GM19455 (cell line): ENCODE measurements at regions not wholly inside any gene's neighbourhood (a gene's known extent, or its start where the extent isn't known, plus 50 kb on each side); places are given as distances from the start of the nearest gene placed in this dataset.

Experiments used
- ATAC-seq: cut with Tn5 transposase; IDR thresholded peaks from one replicate; pipeline ENCODE4 v1.9.1; 2021; ENCODE audit not compliant: unreplicated experiment

DNA sequence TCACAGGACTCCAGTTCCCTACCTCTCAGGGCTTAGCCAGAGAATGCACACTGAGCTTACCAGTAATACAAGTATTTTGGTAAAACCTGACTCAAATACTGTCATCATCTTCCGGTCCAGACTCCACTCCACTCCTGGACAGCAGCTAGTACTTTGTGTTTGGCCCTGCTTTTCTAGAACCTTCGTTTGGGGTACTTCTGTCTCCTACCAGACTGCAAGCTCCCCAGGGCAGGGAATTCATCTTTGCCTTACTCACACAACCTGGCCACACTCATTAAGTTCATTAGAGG lies 108.9 kb upstream of the CDC42EP3 start:
- ATAC-seq: no peak

DNA sequence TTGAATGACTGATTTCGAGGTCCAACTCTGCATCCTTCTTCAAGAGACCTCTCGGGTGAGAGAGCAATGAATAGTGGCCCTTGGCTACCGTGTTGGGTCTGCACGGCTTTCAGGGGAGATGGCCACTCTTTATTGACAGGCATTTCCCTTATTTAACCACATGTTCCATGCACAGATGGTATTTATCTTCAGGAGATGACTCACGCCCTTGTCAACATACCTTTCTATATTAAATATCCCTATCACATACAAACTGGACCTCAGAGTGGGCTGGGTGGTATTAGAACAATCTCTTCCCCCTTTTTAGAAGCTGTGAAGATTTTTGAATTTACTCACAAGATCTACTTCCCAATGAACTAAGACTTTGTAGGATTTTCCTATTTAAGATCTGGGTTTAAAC lies 109.6 kb upstream of the CDC42EP3 start:
- ATAC-seq: no peak

DNA sequence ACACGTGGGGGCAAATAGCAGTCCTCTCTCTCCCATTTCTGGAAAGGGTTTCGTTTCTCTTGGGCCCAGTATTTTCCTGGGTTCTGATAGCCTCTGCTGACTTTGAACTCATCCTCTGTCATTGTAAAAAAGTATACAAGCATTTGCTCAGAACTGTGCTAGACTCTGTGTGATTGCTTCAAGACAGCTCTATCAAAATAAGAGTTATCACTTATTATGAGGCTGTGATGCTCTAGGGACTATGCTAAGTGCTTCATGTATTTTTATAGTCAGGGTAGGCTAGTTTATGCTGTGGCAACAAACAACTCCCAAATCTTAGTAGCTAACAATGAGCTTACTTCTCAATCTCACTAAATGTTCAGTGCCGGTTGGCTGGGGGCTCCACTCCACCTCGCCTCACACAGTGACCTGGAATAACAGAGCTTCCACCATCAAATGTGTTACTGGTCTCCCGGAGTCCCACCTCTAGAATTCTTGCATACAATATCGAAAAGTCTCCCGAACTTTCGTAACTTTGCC lies 110.8 kb upstream of the CDC42EP3 start:
- ATAC-seq: no peak

DNA sequence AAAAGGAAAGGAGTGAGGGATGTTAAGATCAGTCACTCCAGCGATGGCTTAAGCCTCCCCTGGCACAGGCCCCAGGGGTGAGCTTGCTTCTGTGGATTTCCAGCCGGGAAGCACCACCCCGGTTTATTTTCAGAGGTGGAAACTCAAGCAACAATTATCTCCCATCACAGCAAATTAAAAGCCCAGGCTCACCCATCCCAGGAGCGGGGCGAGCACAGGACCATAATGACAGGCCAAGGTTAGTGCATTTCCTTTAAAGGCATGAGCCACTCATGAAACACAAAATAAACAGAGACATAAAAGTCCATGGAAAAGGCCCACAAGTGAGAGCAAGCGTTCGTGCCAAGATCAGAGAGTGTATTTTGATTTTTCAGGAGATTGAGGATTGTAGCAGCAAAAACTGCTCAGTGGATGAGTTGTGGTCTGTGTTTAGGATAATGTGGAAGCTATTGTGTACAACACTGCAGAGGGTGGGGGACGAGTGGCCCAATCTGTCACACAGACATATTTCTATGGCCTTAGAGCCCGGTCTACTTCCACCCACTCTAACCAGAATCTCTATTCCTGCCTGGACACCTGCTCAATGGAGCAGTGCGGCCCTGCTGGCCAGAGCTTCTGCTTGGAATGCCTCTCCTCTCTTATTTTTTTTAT lies 111.4 kb upstream of the CDC42EP3 start:
- ATAC-seq: no peak

DNA sequence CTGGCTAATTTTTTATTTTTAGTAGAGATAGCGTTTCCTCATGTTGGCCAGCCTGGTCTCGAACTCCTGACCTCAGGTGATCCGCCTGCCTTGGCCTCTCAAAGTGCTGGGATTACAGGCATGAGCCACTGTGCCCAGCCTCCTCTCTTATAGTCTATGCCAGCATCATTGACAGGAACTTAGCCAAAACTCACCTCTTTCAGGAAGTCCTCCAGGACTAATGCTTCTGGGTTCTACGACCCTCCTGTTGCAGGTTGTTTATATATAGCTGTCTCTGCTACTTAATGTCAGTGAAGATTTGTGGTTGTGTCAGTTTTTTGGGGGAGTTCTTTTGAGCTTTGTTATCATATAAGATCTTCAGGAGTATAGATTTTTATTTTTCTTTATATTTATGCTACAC lies 112.1 kb upstream of the CDC42EP3 start:
- no peak for ATAC-seq

DNA sequence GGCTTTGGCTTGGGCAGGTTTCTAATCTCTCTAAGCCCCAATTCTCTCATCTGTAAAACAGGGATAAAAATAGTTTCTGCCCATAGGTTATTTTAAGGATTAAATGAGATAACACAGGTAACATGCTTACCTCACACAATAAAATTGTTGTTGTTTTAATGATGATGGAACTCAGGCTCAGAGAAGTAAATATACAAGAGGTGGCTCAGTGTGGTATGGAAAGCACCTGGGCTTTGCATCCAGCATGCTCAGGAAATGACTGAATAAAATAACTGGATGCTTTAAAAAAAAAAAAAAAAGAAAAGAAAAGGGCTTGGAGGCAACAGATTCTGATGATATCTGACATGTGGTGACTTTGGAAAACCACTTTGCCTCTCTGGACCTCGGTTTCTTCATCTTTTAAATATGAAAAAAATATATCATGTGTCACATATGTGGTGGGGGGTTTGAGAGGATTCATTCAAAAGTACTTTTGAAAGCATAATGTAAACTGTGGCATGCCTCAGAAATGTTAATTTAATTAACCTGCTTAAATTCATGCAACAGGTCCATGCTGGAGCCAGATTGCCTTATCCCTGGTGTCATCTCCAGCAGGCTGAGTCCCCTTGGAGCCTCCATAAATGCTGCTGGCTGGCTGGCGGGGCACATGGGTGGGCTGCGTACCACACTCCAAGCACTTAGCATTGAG lies 112.8 kb upstream of the CDC42EP3 start:
- no peak for ATAC-seq

DNA sequence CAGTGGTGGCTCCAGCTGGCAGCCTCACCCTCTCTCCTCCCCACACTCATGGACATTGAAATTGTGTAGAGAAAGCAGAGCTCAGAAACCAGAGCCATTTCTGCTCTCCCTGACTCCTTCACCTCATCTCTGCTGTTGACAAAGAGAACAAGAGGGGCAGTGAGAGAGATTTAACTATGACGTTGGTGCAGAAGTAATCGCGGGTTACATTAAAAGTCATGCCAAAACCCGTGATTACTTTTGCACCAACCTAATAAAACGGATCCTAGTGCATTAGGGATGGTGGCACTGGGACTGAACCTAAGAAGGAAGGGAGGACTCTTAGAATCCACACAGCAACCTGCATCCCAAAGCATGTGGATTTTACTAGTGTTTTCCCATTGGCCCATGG lies 113.3 kb upstream of the CDC42EP3 start:
- no peak for ATAC-seq

DNA sequence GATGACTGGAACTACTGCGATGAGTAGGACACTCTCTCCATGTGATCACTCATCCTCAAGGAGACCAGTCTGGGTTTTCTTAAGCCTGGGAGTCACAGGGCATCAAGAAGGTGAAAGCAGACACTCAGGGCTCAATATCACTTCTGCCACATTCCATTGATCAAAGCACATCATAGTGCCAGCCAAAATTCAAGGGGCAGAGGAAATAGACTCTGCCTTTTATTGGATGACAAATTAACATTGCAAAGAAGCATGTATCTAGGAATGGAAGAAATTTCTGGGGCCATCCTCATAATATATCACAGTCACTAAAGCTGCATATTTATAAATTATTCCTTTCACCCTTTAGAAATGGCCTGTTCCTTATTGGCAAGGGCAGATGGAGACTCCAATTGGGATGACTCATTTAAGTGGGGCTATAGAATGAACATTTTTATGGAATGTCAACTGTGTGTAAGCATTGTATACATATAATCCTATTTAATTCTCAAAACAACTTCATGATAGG lies 114.8 kb upstream of the CDC42EP3 start:
- ATAC-seq: no peak

DNA sequence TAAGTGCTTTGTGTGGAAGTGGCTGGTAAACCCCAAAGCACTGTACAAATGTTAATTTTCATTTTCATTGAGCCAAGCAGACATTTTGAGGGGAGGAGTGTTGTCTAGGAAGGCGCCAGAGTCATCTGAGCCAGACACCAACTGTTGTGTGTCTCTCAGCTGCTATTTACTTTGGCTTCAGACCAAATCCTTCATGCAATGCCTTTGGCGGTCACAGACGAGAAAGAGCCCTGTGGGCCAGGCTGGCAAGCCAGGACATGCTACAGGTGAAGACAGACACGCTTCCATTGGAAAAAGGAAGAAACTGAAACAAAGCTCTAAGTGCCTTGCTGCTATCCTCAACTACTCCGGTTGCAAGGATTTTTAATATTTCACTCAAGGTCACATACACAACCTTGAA lies 115.4 kb upstream of the CDC42EP3 start:
- no peak for ATAC-seq

DNA sequence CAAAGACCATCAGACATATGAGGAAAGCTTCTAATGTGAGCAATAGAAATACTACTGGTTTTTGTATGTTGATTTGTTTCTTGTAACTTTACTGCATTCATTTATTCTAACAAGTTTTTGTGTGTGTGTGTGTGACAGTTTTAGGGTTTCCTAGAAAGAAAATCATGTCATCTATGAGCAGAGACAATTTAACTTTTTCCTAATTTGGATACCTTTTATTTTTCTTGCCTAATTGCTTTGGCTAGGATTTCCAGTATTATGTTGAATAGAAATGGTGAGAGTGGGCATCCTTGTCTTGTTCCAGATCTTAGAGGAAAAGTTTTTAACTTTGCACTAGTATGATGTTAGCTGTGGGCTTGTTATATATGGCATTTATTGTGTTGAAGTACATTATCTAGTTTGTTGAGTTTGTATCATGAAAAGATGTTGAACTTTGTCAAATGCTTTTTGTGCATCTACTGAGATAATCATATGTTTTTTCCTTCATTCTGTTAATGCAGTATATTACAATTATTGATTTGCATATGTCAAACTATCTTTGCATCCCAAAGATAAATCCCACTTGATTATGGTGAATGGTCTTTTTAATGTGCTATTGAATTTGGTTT lies 117.3 kb upstream of the CDC42EP3 start:
- ATAC-seq: no peak

DNA sequence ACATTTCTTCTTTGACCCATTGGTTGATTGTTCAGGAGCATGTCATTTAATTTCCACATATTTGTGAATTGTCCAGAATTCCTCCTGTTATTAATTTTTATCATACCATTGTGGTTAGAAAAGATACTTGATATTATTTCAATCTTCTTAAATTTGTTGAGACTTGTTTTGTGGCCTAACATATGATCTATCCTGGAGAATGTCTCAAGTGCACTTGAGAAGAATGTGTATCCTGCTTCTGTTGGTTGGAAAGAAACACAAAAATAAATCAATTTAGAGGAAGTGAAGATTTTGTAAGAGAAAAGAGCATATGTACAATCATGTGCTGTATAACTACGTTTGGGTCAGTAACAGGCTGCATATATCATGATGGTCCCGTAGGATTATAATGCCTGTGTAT lies 118.6 kb upstream of the CDC42EP3 start:
- ATAC-seq: no peak

DNA sequence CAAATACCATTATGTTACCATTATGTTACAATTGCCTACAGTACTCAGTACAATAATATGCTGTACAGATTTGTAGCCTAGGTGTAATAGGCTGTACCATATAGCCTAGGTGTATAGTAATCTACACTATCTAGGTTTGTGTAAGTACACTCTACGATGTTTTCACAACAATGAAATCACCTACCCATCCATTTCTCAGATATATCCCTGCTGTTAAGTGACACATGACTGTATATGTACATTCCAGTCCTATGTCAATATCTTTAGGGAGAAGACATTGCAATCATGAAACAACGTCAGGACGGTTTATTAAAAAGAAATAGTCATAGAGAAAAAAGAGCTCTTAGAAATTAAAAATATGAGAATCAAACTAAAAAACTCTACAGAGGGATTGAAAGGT lies 119.0 kb upstream of the CDC42EP3 start:
- ATAC-seq: no peak

DNA sequence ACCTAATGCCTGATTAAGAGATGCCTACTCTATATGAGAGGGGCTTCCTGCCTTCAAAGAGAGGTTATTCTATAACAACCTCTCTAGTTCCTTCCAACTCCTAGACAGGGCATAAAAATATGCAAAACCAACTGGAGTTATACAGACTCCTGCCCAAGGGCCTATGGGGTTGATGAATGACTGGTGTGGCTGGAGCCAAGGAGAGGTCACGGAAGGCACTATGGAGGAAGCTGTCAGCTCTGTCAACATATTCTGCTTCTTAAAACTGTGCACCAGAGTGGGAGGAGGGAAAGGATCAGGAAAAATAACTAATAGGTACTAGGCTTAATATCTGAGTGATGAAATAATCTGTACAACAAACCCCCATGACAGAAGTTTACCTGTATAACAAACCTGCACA lies 120.9 kb upstream of the CDC42EP3 start:
- no peak for ATAC-seq

DNA sequence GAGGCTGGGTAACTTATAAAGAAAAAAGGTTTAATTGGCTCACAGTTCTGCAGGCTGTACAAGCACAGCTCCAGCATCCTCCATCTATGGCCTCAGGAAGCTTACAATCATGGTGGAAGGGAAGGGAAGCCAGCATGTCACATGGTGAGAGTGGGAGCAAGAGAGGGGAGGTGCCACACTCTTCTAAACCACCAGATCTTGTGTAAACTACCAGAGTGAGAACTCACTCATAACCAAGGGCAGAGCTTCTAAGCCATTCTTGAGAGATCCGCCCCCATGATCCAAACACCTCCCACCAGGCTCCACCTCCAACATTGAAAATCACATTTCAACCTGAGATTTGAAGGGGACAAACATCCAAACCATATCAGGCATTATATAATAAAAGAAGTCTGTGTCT lies 121.6 kb upstream of the CDC42EP3 start:
- ATAC-seq: no peak

DNA sequence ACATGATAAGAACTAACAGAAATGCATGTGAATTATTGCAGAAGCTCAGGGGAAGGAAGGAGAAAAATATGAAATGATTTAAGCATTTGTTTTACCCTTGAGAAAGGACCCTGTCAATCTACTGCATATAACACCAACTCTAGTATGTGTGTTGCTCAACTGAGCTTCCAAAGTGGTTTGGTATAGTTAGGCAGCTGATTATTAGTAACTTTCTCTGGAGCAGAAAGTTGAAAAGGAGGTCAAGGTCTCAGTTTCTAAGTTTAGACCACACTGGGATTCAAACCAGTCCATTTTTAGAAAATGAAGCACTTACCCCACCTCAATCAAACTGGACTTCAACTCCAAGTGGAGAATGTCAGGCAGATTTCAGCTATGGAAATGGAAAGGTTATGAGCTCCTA lies 123.3 kb upstream of the CDC42EP3 start:
- ATAC-seq: no peak

DNA sequence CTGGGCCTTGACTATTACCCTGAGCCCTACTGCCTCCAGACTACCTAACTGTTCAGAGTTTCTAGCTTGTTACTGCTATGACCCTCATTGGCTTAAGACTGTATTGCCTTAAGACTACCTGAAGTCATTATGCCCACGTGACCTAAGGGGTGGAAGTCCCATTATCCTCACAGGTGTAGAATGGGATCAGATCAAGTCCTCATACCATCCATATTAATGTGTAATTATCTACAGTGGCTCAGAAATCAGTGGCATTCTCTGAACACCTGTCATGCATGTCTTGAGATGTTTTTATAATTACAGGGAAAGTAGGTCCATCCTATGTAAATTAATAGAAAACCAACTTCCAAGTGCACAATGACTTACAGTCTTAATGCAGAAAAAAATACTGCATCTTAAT lies 124.0 kb upstream of the CDC42EP3 start:
- no peak for ATAC-seq

DNA sequence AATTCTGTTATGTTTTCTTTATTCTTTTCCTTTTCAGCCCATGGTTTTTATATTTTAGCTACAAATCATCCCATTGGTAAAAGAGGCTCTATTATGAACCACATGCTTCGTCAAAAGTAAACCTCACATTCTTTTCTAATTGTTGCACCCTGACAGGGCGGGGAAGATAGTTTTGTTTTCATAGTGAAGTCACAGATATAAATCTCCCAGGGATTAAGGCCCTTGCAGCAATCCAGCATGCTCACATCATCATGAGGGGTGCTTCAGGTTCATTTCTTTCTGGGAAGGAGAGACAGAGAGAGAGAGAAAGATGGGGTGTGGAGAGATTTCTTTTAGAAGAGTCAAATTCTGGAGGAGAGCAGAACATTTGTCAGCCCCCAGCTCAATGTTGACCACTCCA lies 124.5 kb upstream of the CDC42EP3 start:
- no peak for ATAC-seq

DNA sequence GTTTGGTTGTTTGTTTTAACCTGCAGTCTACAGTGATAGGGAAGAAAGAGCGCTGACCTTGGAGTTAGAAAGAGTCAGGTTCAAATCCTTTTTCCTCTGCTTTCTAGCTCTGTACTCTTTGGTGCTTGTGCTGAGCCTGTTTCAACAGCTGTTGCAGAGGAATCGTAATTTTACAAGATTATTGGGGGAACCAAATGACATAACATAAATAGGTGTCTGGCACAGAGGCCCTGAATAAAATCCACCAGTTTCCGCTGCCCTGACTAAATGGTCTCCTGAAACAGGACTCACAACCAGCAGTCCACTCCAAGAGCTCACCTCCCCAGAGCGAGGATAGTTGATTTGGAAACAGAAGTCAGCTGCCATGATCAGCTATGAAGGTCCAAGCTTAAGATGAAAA lies 125.0 kb upstream of the CDC42EP3 start:
- no peak for ATAC-seq

DNA sequence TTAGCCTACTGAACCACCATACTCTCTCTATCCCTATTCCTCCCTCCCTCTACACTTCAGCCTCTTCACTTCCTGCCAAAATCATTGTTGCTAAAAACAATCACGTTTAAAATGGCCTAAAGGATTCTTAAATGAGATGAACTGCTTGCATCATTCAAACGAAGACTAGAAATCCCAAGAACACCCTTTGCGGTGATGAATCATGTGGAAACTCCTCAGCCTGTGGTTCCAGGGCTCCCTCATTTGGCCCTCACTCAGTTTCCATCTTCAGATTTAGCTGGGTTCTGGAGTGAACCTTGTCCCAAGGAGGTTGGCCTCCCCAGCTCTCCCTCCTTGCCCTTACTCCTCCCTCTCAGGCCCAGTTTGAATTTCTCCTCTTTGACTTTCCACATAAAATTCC lies 125.6 kb upstream of the CDC42EP3 start:
- ATAC-seq: no peak

DNA sequence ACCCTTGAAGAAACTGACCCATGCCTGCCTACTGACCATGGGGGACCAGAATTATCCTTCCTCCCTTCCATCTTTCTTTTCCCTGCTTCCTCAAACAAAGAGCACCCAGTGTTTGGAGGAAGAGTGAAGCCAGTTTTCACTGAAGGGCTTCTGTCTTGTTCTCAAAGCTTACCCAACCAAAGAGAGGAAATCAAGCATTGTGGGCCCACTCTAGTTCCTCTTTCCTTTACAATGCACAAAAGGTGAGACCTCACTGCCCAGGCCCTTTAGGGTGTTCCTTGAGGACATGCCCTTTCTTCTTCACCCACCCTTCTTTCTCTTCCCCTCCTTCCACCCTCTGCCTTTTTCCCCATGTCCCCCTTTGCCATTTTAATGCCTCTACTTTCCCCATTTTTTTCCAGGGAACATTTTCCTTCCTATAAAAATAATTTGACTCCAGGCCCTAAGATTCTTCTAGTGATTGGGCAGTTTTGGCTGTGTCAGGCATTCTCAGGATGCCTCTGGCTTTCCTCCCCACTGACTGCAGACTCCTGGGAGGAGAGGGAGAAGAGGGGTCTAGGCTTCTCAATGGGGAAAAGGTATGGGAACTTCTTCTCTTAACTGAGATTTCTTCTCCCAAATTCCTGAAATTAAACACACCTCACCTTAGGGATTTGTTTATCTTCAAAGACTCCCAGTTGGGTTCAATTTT lies 126.6 kb upstream of the RMDN2 start:
- ATAC-seq: no peak

DNA sequence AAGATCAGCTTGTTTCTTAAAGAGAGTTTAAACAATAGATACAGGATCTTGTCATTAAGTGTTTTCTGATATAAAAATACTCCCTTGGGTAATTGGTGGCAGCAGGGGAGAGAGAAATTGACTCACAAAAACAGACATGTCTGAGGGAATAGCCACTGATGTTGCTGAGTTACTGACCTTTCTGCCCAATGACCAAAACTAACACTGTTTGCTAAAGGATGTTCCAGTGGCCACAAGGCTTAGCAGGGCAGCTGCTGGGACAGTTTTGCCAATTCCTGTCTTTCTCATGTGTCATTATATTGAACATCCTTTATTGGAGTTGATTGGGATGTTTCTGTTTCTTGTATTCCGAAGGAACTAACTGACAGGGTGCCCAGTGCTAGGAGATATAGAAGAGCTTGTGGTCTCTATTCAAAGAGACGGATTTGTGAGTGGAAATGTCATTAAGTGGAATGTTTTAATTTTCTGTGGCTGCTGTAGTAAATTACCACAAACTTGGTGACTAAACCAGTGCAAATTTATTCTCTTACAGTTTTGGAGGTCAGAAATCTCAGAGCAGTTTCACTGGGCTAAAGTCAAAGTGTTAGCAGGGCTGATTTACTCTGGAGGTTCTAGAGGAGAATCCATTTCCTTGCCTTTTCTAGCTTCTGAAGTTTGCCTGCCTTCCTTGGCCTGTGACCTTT lies 124.8 kb upstream of the RMDN2 start:
- ATAC-seq: no peak
